KMS-11 (cell line): ENCODE measurements at regions not wholly inside any gene's neighbourhood (a gene's known extent, or its start where the extent isn't known, plus 50 kb on each side); places are given as distances from the start of the nearest gene placed in this dataset.

Experiments used
- H2AFZ ChIP-seq: fragments of 200-600 bp; sonication (generic); 2 replicates; pipeline ENCODE4 v1.6.1; 2016; ENCODE audit warnings: antibody characterized with exemption, mixed run types, low read depth
- H3K27ac ChIP-seq: fragments of 200-600 bp; sonication (generic); 2 replicates; pipeline ENCODE4 v1.6.1; 2016; ENCODE audit warnings: mild to moderate bottlenecking, mixed run types
- H3K27me3 ChIP-seq: fragments of 200-600 bp; sonication (generic); 2 replicates; pipeline ENCODE4 v1.6.1; 2017; ENCODE audit warnings: mild to moderate bottlenecking, low read depth, mixed run types, moderate library complexity; ENCODE audit not compliant: insufficient read depth
- H3K36me3 ChIP-seq: fragments of 200-600 bp; sonication (generic); 2 replicates; pipeline ENCODE4 v1.6.1; 2017; ENCODE audit warnings: mild to moderate bottlenecking, mixed run types; ENCODE audit not compliant: insufficient read depth
- H3K4me1 ChIP-seq: fragments of 200-600 bp; sonication (generic); 2 replicates; pipeline ENCODE4 v1.6.1; 2016; ENCODE audit warnings: mild to moderate bottlenecking, low read depth, mixed run types; ENCODE audit not compliant: poor library complexity, severe bottlenecking
- H3K4me2 ChIP-seq: fragments of 200-600 bp; sonication (generic); 2 replicates; pipeline ENCODE4 v1.7.0; 2016; ENCODE audit warnings: mild to moderate bottlenecking, mixed run types
- H3K4me3 ChIP-seq: fragments of 200-600 bp; sonication (generic); IDR thresholded peaks from 2 replicates; pipeline ENCODE4 v1.6.1; 2017; ENCODE audit warnings: low read depth, low read length, mixed read lengths; ENCODE audit not compliant: insufficient read depth
- H3K79me2 ChIP-seq: fragments of 200-600 bp; sonication (generic); 2 replicates; pipeline ENCODE4 v1.6.1; 2016; ENCODE audit warnings: low read depth, mixed run types; ENCODE audit not compliant: insufficient read depth
- H3K9ac ChIP-seq: fragments of 200-600 bp; sonication (generic); 2 replicates; pipeline ENCODE4 v1.6.1; 2016; ENCODE audit warnings: mild to moderate bottlenecking, mixed run types
- H4K20me1 ChIP-seq: fragments of 200-600 bp; sonication (generic); 2 replicates; pipeline ENCODE4 v1.6.1; 2016; ENCODE audit warnings: mild to moderate bottlenecking, mixed run types; ENCODE audit not compliant: insufficient read depth
- CTCF ChIP-seq: fragments of 200-600 bp; sonication (generic); conservative IDR thresholded peaks from 2 replicates; pipeline ENCODE4 v1.6.1; 2017; ENCODE audit warnings: low read depth, mild to moderate bottlenecking, antibody characterized with exemption, low read length, moderate library complexity, mixed read lengths

- Histone ChIP-seq H3K27me3 (no peaks in the 10 kb centered on the region), H4K20me1 (no peaks in the 10 kb centered on the region), H3K4me2 (no peak overlapping the region), H2AFZ (no peak overlapping the region), H3K79me2 (no peaks in the 10 kb centered on the region), H3K4me1 (no peaks in the 10 kb centered on the region), H3K27ac (no peak overlapping the region), H3K9ac (no peak overlapping the region), H3K4me3 (no peak overlapping the region), H3K36me3 (no peaks in the 10 kb centered on the region)
- no peak for TF ChIP-seq CTCF
Observed at GRCh38 chr13:91141543-91142061, 205.9 kb upstream of the MIR17HG start.

GRCh38 chr13:91142572-91142971 is 204.9 kb upstream of the MIR17HG start:
- Histone ChIP-seq H4K20me1 (no peaks in the 10 kb centered on the region), H3K79me2 (no peaks in the 10 kb centered on the region), H2AFZ (no peak overlapping the region), H3K36me3 (no peaks in the 10 kb centered on the region), H3K9ac (no peak overlapping the region), H3K4me1 (no peaks in the 10 kb centered on the region), H3K27me3 (no peaks in the 10 kb centered on the region), H3K27ac (no peak overlapping the region), H3K4me2 (no peak overlapping the region), H3K4me3 (no peak overlapping the region)
- no peak for TF ChIP-seq CTCF

- Histone ChIP-seq H2AFZ (no peak overlapping the region), H3K79me2 (no peaks in the 10 kb centered on the region), H3K9ac (no peak overlapping the region), H3K36me3 (no peaks in the 10 kb centered on the region), H3K27ac (no peak overlapping the region), H3K4me3 (no peak overlapping the region), H3K27me3 (no peaks in the 10 kb centered on the region), H3K4me2 (no peak overlapping the region), H3K4me1 (no peaks in the 10 kb centered on the region), H4K20me1 (no peaks in the 10 kb centered on the region)
- TF ChIP-seq CTCF, result no peak
Observed at GRCh38 chr13:91144054-91144453, 203.4 kb upstream of the MIR17HG start.

DNA sequence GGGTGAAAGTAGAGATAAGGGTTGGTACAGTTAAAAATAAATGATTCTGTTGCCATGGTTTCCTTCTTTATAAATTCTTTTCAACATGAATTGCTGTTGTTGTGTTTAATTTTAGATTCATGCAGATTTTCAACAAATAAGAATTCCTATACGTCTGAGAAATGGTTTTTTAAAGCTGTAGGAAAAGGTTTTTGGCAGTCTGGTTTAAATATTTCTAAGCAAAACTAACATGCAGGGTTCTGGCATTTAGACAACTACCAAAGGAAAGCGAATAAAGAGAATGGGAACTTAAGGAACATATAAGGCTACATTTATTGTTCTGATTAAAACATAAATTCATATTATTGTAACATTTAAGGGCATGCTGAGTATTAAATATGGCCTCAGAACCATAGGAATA is 203.0 kb upstream of the MIR17HG start:
- no peaks in the 10 kb centered on the region for H3K4me1 ChIP-seq
- H3K27me3 ChIP-seq, result no peaks in the 10 kb centered on the region
- H3K4me3 ChIP-seq, result no peak overlapping the region
- no peak overlapping the region for H3K9ac ChIP-seq
- no peak for TF ChIP-seq CTCF
- H2AFZ ChIP-seq, result no peak overlapping the region
- H3K36me3 ChIP-seq, result no peaks in the 10 kb centered on the region
- H4K20me1 ChIP-seq, result no peaks in the 10 kb centered on the region
- no peak overlapping the region for H3K27ac ChIP-seq
- no peak overlapping the region for H3K4me2 ChIP-seq
- no peaks in the 10 kb centered on the region for H3K79me2 ChIP-seq
